ENCODE measurements at regions not wholly inside any gene's neighbourhood (a gene's known extent, or its start where the extent isn't known, plus 50 kb on each side); places are given as distances from the start of the nearest gene placed in this dataset.

- Histone ChIP-seq H3K36me3 (ENCODE audit: control insufficient read depth in 2 of 2, extremely low read depth in 1 of 2, insufficient read depth in 2 of 2, low read length in 2 of 2) (no peaks in the 10 kb centered on the region), H3K4me3 (replicated peaks in 1 of 3; ENCODE audit: insufficient read depth in 1 of 3, low read depth in 1 of 3, low read length in 3 of 3) (no peak overlapping the region), H3K4me2 (ENCODE audit: insufficient read depth, low read length) (no peak overlapping the region), H3K9ac (replicated peaks; ENCODE audit: extremely low read depth, insufficient read depth, low read length) (no peak overlapping the region), H3K9me1 (replicated peaks; ENCODE audit: control insufficient read depth, extremely low read depth, insufficient read depth, low read length) (no peaks in the 10 kb centered on the region), H3K9me3 (replicated peaks; ENCODE audit: control insufficient read depth, insufficient read depth, low read length) (no peaks in the 10 kb centered on the region), H4K20me1 (replicated peaks; ENCODE audit: control insufficient read depth, extremely low read depth, insufficient read depth, low read length) (no peaks in the 10 kb centered on the region), H3K79me2 (ENCODE audit: control insufficient read depth, insufficient read depth, low read length) (no peaks in the 10 kb centered on the region), H3K27me3 (ENCODE audit: control insufficient read depth in 2 of 2, insufficient read depth in 2 of 2, low read length in 2 of 2) (peaks cover 0 to 2% of the 10 kb centered on the region in 2 experiments), H3K27ac (ENCODE audit: insufficient read depth, low read depth, low read length) (no peak overlapping the region), H3K4me1 (ENCODE audit: control insufficient read depth, extremely low read depth, insufficient read depth, low read length) (no peaks in the 10 kb centered on the region), H2AFZ (ENCODE audit: low read depth, low read length) (no peak overlapping the region)
- ChIA-PET CTCF (no interaction called here), POLR2A (no interaction called here)
- intact Hi-C loops (cut with micrococcal nuclease) (no loop called here), dilution Hi-C loops (cut with MboI; ENCODE audit: extremely low pct_ligation_motif_present, low sequenced_read_pairs) (no loop called here)
- FAIRE-seq: no peak
- BruUV-seq (replicated peaks): no TSS peak
- TF ChIP-seq JUN (IDR thresholded peaks at IDR 0.05; ENCODE audit: borderline replicate concordance, insufficient read depth, insufficient read length, low read depth): no peak
- no peak for TF ChIP-seq GATA2 (IDR thresholded peaks at IDR 0.05; ENCODE audit: insufficient read depth, insufficient read length, low read depth, low read length)
- TF ChIP-seq POLR2A (IDR thresholded peaks at IDR 0.05; ENCODE audit: low read depth, low read length): no peak
- no peak for TF ChIP-seq CTCF (IDR thresholded peaks at IDR 0.05; ENCODE audit: extremely low read depth in 1 of 2, insufficient read depth in 1 of 2, low read depth in 1 of 2, low read length in 2 of 2)
- TF ChIP-seq MAX (IDR thresholded peaks at IDR 0.05; ENCODE audit: insufficient read depth, insufficient read length): no peak
- no peak for TF ChIP-seq MYC (IDR thresholded peaks at IDR 0.05; ENCODE audit: low read depth, low read length)
- no peak for DNase-seq (ENCODE audit: low read depth, low spot score)
These were observed 401.7 kb upstream of the RUNX1 start for GRCh38 chr21:35450830-35451229.

GRCh38 chr21:35449846-35450245 lies 400.7 kb upstream of the RUNX1 start:
- Histone ChIP-seq H3K4me1 (ENCODE audit: control insufficient read depth, extremely low read depth, insufficient read depth, low read length) (no peaks in the 10 kb centered on the region), H4K20me1 (replicated peaks; ENCODE audit: control insufficient read depth, extremely low read depth, insufficient read depth, low read length) (no peaks in the 10 kb centered on the region), H3K9me3 (replicated peaks; ENCODE audit: control insufficient read depth, insufficient read depth, low read length) (no peaks in the 10 kb centered on the region), H3K9ac (replicated peaks; ENCODE audit: extremely low read depth, insufficient read depth, low read length) (no peak overlapping the region), H3K79me2 (ENCODE audit: control insufficient read depth, insufficient read depth, low read length) (no peaks in the 10 kb centered on the region), H3K9me1 (replicated peaks; ENCODE audit: control insufficient read depth, extremely low read depth, insufficient read depth, low read length) (no peaks in the 10 kb centered on the region), H3K4me2 (ENCODE audit: insufficient read depth, low read length) (no peak overlapping the region), H3K27me3 (ENCODE audit: control insufficient read depth in 2 of 2, insufficient read depth in 2 of 2, low read length in 2 of 2) (peaks cover under 1 to 2% of the 10 kb centered on the region in 2 experiments), H3K27ac (ENCODE audit: insufficient read depth, low read depth, low read length) (no peak overlapping the region), H3K36me3 (ENCODE audit: control insufficient read depth in 2 of 2, extremely low read depth in 1 of 2, insufficient read depth in 2 of 2, low read length in 2 of 2) (no peaks in the 10 kb centered on the region), H2AFZ (ENCODE audit: low read depth, low read length) (no peak overlapping the region), H3K4me3 (replicated peaks in 1 of 3; ENCODE audit: insufficient read depth in 1 of 3, low read depth in 1 of 3, low read length in 3 of 3) (no peak overlapping the region)
- dilution Hi-C loops (cut with MboI; ENCODE audit: extremely low pct_ligation_motif_present, low sequenced_read_pairs) (no loop called here), intact Hi-C loops (cut with micrococcal nuclease) (no loop called here)
- no TSS peak for BruUV-seq (replicated peaks)
- no peak for DNase-seq (ENCODE audit: low read depth, low spot score)
- CTCF ChIA-PET: no interaction called here
- no peak for TF ChIP-seq POLR2AphosphoS5 (IDR thresholded peaks at IDR 0.05; ENCODE audit: insufficient read depth, low read depth, low read length)
- no peak for TF ChIP-seq GATA2 (IDR thresholded peaks at IDR 0.05; ENCODE audit: insufficient read depth, insufficient read length, low read depth, low read length)
- no peak for TF ChIP-seq CTCF (IDR thresholded peaks at IDR 0.05; ENCODE audit: extremely low read depth in 1 of 2, insufficient read depth in 1 of 2, low read depth in 1 of 2, low read length in 2 of 2)
- POLR2A ChIA-PET: no interaction called here
- no peak for FAIRE-seq

Data from endothelial cell of umbilical vein (primary cell).